ENCODE measurements at regions not wholly inside any gene's neighbourhood (a gene's known extent, or its start where the extent isn't known, plus 50 kb on each side); places are given as distances from the start of the nearest gene placed in this dataset.

DNA sequence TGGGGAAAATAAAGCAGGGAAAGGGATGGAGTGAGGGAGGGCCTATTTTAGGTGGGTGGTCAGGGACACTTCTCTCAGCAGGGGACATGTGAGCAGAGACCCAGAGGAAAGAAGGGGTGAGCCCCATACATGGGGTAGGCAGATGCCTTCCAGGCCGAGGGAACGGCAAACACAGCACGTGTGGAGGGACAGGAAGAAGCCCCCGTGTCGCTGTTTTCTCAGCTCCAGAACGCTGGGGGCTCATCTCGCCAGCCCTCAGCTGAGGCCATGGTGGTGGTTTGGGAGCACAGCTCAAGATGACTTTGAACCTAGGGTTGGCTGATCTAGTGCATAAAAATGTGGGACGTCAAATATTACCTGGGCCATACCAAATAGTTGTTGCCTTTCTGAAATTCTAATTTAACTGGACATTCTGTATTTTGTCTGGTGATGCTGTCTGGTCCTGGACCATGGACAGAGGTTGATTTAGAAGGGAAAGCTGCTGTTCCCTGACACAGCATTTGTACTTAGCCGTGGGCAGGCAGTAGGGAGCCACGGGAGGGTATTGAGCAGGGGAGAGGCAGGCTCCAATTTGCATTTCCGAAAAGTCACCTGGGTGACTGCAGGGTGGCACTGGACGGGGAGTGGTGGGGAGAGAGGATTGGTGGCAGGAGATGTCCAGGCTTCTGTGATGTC is 53.1 kb upstream of the RUNX3 start:
- no peak for DNase-seq

DNA sequence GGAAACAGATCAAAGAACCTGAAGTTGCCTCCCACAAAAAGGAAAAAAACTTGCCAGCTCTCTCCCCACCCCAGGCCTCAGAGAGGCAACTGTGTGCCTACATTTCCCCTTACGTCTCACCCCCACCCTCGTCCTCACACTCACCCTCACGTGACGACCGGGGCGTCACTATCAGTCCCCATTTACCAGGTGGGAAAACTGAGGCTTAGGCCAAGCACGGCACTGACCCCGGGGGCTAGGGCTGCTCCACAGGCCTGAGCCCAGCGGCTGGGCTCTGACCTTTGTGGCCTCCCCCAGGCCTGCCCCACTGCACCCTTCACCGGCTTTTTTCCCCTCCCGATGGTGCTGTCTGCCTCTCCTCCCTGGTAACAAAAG is 51.5 kb upstream of the RUNX3 start:
- DNase-seq: no peak

DNA sequence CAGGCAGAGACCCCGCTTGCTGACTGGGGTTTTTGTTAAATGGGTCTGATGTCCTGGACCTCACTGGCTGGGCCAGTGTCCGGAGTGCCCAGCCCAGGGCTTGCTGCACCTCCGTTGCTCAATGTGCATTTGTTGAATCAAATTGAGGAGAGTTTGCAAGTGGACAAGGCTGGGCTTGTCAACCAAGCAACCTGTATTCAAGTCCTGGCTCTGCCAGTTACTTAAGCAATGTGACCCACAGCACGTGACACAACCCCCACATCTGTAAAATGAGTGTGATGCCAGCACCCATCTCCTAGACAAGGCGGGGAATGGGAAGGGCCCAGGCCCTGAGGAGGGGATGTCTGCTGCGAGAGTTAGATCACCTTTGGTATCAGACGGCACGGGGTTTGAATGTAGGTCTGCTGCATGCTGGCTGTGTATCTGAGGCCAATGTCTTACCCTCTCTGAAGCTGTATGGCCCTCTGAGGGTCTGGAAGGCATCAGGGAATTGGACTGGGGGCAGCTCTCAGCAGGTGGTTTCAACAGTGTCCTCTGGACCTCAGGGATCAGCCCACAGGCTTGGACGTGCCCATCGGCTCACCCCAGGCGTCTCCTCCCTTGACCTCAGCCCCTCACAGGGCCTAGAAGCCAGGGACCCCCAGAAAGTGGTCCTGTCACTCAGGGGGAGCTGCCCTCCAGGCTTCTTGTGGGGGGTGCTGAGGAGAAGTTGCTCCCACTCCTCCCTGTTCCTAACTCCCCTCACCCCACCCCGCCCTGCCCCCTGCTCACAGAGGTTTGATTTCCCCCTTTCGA is 51.0 kb upstream of the RUNX3 start:
- no peak for DNase-seq

All from stimulated activated CD4-positive, alpha-beta T cell treated with anti-CD3 and anti-CD28 coated beads, Interleukin-4, amount 100 ng/mL, for 1 hour (primary cell).